ENCODE measurements at regions not wholly inside any gene's neighbourhood (a gene's known extent, or its start where the extent isn't known, plus 50 kb on each side); places are given as distances from the start of the nearest gene placed in this dataset.
"Not testable (repeated sequence)": the region's sequence is repeated elsewhere in the genome, so short reads cannot be mapped to it uniquely, and the experiment has no call there.

- DNase-seq, result no peak
Observed at GRCh38 chr5:158477214-158477613, 618.3 kb upstream of the CLINT1 start.

GRCh38 chr5:158473016-158473635 lies 614.2 kb upstream of the CLINT1 start:
- DNase-seq, result no peak

- DNase-seq, result no peak
Observed at GRCh38 chr5:158471535-158471924, 612.6 kb upstream of the CLINT1 start.

GRCh38 chr5:158470764-158471534 lies 612.0 kb upstream of the CLINT1 start:
- no peak for DNase-seq

GRCh38 chr5:158468444-158468843 lies 609.5 kb upstream of the CLINT1 start:
- no peak for DNase-seq

- DNase-seq, result no peak
Observed at GRCh38 chr5:158466191-158466590, 607.2 kb upstream of the CLINT1 start.

- DNase-seq, result no peak
Observed at GRCh38 chr5:158465086-158465972, 606.4 kb upstream of the CLINT1 start.

- no peak for DNase-seq
Observed at GRCh38 chr5:158464383-158464782, 605.4 kb upstream of the CLINT1 start.

- DNase-seq, result no peak
Observed at GRCh38 chr5:158463938-158464337, 605.0 kb upstream of the CLINT1 start.

GRCh38 chr5:158463188-158463587 lies 604.2 kb upstream of the CLINT1 start:
- no peak for DNase-seq

- no peak for DNase-seq
Observed at GRCh38 chr5:158462349-158463114, 603.6 kb upstream of the CLINT1 start.

- no peak for DNase-seq
Observed at GRCh38 chr5:158461240-158461854, 602.4 kb upstream of the CLINT1 start.

GRCh38 chr5:158458086-158458485 lies 599.1 kb upstream of the CLINT1 start:
- DNase-seq, result no peak

- no peak for DNase-seq
Observed at GRCh38 chr5:158456756-158457155, 597.8 kb upstream of the CLINT1 start.

GRCh38 chr5:158456241-158456640 lies 597.3 kb upstream of the CLINT1 start:
- DNase-seq, result no peak

- no peak for DNase-seq
Observed at GRCh38 chr5:158451993-158452672, 593.2 kb upstream of the CLINT1 start.

GRCh38 chr5:158451203-158451992 lies 592.5 kb upstream of the CLINT1 start:
- no peak for DNase-seq

- no peak for DNase-seq
Observed at GRCh38 chr5:158450751-158451171, 591.8 kb upstream of the CLINT1 start.

GRCh38 chr5:158446761-158447160 lies 587.8 kb upstream of the CLINT1 start:
- not testable (repeated sequence) for DNase-seq

GRCh38 chr5:158439204-158439603 lies 580.3 kb upstream of the CLINT1 start:
- DNase-seq, result not testable (repeated sequence)
